GM21528 (cell line): ENCODE measurements at regions not wholly inside any gene's neighbourhood (a gene's known extent, or its start where the extent isn't known, plus 50 kb on each side); places are given as distances from the start of the nearest gene placed in this dataset.
"Not testable (repeated sequence)": the region's sequence is repeated elsewhere in the genome, so short reads cannot be mapped to it uniquely, and the experiment has no call there.

ENCODE experiments used
- ATAC-seq: cut with Tn5 transposase; IDR thresholded peaks from one replicate; pipeline ENCODE4 v1.9.1; 2021; ENCODE audit warnings: mild to moderate bottlenecking, moderate library complexity; ENCODE audit not compliant: unreplicated experiment, low FRiP score

GRCh38 chr20:50453533-50454244, 56.5 kb upstream of the PTPN1 start:
- ATAC-seq = no peak

GRCh38 chr20:50455245-50455644, 54.9 kb upstream of the PTPN1 start:
- not testable (repeated sequence) for ATAC-seq

- ATAC-seq = no peak
These were observed 54.3 kb upstream of the PTPN1 start for GRCh38 chr20:50455656-50456451.

- ATAC-seq = no peak
These were observed 53.5 kb upstream of the PTPN1 start for GRCh38 chr20:50456452-50457324.

- no peak for ATAC-seq
These were observed 50.9 kb upstream of the PTPN1 start for GRCh38 chr20:50459124-50459918.

GRCh38 chr20:50460115-50460607, 50.0 kb upstream of the PTPN1 start:
- ATAC-seq = no peak
